Pancreas (tissue), 8 donors: ENCODE measurements at regions not wholly inside any gene's neighbourhood (a gene's known extent, or its start where the extent isn't known, plus 50 kb on each side); places are given as distances from the start of the nearest gene placed in this dataset.

Experiments used
- ATAC-seq, 4 donors: fragments of 200-7000 bp; cut with Tn5 transposase; one replicate each; pipeline versions ENCODE4 v1.8.0 to v1.9.1; 2020; ENCODE audit warnings: mild to moderate bottlenecking in 4 of 4, moderate library complexity in 4 of 4
- DNase-seq, 6 donors: peaks; one replicate each; pipeline ENCODE4 v3.0.0-alpha.2; 2020
- FAIRE-seq: peaks from 2 replicates; lab custom pipeline; 2012; peaks lifted over from hg19 to GRCh38; lab: Jason Lieb, UNC
- H3K27ac ChIP-seq, 4 donors: fragments of 200-600 bp; sonication (generic); 1 replicate in 3 of 4; 2 replicates in 1 of 4; pipeline versions ENCODE4 v1.5.0 to v1.8.0; 2020
- H3K27me3 ChIP-seq, 4 donors: fragments of 200-600 bp; one replicate each; pipeline ENCODE4 v1.8.0; 2021
- H3K36me3 ChIP-seq, 3 donors: fragments of 200-600 bp; sonication (generic) in 1 of 3; one replicate each; pipeline versions ENCODE4 v1.5.0 to v1.8.0; 2020 to 2021
- H3K4me1 ChIP-seq, 3 donors: fragments of 200-600 bp; one replicate each; pipeline ENCODE4 v1.8.0; 2021
- H3K4me3 ChIP-seq, 4 donors: fragments of 200-600 bp; sonication (generic) in 2 of 4; one replicate each; pipeline versions ENCODE4 v1.5.0 to v1.8.0; 2020 to 2021
- H3K9me3 ChIP-seq, 4 donors: fragments of 200-600 bp; one replicate each; pipeline ENCODE4 v1.8.0; 2021
- intact Hi-C, 3 donors: fragments of 100-400 bp; cut with DNase I; formaldehyde crosslinking; loops; one replicate each; pipeline versions ENCODE4 v1.11.1 to v1.14.2; 2022
- TF ChIP-seq, protein P1 (sequence below), 4 donors: fragments of 200-600 bp; sonication (generic) in 3 of 4; IDR thresholded peaks; one replicate each; pipeline versions ENCODE4 v1.5.0 to v1.8.0; 2021; ENCODE audit warnings: antibody characterized with exemption in 4 of 4
- donor health status: DM: no; HTN: no; CAD: no; lungs with moderate emphysema.
- donor health status: DM: no; HTN: no; CAD: no.
- donor health status: control.
- donor health status: control.
- donor health status: DM: yes; HTN: yes; CAD: no.
- donor health status: DM: no; HTN: no; CAD: no.
- donor health status: DM: no; HTN: no; CAD: no.
- donor health status: DM: yes; HTN: yes; CAD: no.

DNA sequence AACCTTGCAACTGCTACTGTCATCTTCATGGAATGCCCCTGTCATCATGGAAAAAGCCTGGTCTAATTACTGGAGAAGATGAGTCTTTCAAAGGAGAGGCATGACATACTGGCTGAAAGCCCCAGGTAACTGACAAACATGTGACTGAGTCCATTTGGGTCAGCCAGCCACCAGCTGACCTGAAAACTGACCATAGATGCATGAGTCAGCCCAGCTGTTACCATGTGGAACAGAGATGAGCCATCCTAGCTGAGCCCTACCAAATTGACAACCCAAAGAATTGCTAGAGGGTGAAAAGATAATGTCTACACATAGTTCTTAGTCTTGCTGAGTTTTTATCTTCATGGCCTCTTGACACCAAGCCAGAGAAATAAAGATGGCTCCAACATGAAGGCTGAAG, 311.8 kb downstream of the UTP18 start:
- Histone ChIP-seq H3K9me3 (no peaks in the 10 kb centered on the region), H3K27me3 (peaks cover 0 to 2% (median 0%) of the 10 kb centered on the region in 4 donors), H3K27ac (no peak overlapping the region), H3K36me3 (no peaks in the 10 kb centered on the region), H3K4me1 (no peaks in the 10 kb centered on the region), H3K4me3 (no peak overlapping the region)
- no peak for DNase-seq
- TF ChIP-seq, protein P1, sequence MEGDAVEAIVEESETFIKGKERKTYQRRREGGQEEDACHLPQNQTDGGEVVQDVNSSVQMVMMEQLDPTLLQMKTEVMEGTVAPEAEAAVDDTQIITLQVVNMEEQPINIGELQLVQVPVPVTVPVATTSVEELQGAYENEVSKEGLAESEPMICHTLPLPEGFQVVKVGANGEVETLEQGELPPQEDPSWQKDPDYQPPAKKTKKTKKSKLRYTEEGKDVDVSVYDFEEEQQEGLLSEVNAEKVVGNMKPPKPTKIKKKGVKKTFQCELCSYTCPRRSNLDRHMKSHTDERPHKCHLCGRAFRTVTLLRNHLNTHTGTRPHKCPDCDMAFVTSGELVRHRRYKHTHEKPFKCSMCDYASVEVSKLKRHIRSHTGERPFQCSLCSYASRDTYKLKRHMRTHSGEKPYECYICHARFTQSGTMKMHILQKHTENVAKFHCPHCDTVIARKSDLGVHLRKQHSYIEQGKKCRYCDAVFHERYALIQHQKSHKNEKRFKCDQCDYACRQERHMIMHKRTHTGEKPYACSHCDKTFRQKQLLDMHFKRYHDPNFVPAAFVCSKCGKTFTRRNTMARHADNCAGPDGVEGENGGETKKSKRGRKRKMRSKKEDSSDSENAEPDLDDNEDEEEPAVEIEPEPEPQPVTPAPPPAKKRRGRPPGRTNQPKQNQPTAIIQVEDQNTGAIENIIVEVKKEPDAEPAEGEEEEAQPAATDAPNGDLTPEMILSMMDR (IDR thresholded peaks at IDR 0.05), result no peak
- intact Hi-C loops, result no loop called here
- no peak for ATAC-seq
- no peak for FAIRE-seq
